ENCODE measurements at regions not wholly inside any gene's neighbourhood (a gene's known extent, or its start where the extent isn't known, plus 50 kb on each side); places are given as distances from the start of the nearest gene placed in this dataset.

GRCh38 chr11:69413993-69414392 is 67.5 kb upstream of the LINC01488 start:
- TF ChIP-seq POLR2AphosphoS5 (IDR thresholded peaks at IDR 0.05) = no peak
- TF ChIP-seq CTCF (IDR thresholded peaks at IDR 0.05) = no peak

All from esophagus muscularis mucosa (tissue), 3 donors.